Sigmoid colon (tissue), 6 donors: ENCODE measurements at regions not wholly inside any gene's neighbourhood (a gene's known extent, or its start where the extent isn't known, plus 50 kb on each side); places are given as distances from the start of the nearest gene placed in this dataset.

Experiments
- DNase-seq: peaks from one replicate; pipeline ENCODE4 v3.0.0-alpha.2; 2019
- H3K27ac ChIP-seq, 4 donors: fragments of 200-600 bp; sonication (generic); one replicate each; pipeline ENCODE4 v1.5.1; 2016 to 2019; ENCODE audit warnings: mild to moderate bottlenecking in 1 of 4
- H3K27me3 ChIP-seq, 3 donors: fragments of 200-600 bp; sonication (generic); one replicate each; pipeline ENCODE4 v1.5.1; 2019; ENCODE audit warnings: mild to moderate bottlenecking in 1 of 3
- H3K36me3 ChIP-seq, 4 donors: fragments of 200-600 bp; sonication (generic); one replicate each; pipeline ENCODE4 v1.5.1; 2016 to 2019
- H3K4me1 ChIP-seq, 4 donors: fragments of 200-600 bp; sonication (generic); one replicate each; pipeline ENCODE4 v1.5.1; 2017 to 2019
- H3K4me3 ChIP-seq, 4 donors: fragments of 200-600 bp; sonication (generic); one replicate each; pipeline ENCODE4 v1.5.1; 2017 to 2019; ENCODE audit warnings: mild to moderate bottlenecking in 2 of 4, moderate library complexity in 1 of 4
- H3K9me3 ChIP-seq, 4 donors: fragments of 200-600 bp in 3 of 4; sonication (generic) in 3 of 4; one replicate each; pipeline versions ENCODE4 v1.5.1 to v1.6.1; 2013 to 2019
- CTCF ChIP-seq, 4 experiments: fragments of 450-650 bp in 3 of 4; fragments of 200-600 bp in 1 of 4; IDR thresholded peaks; one replicate each; pipeline ENCODE4 v1.5.1; 2016 to 2019; ENCODE audit warnings: antibody characterized with exemption in 4 of 4, mild to moderate bottlenecking in 3 of 4, moderate library complexity in 2 of 4
- EP300 ChIP-seq, 4 donors: sonication (generic); formaldehyde crosslinking; IDR thresholded peaks; one replicate each; pipeline ENCODE4 v1.6.1; 2017; ENCODE audit warnings: antibody characterized with exemption in 4 of 4
- POLR2A ChIP-seq, 2 donors: fragments of 450-650 bp; IDR thresholded peaks; one replicate each; pipeline ENCODE4 v1.6.1; 2016; ENCODE audit warnings: antibody characterized with exemption in 2 of 2, mild to moderate bottlenecking in 2 of 2, moderate library complexity in 2 of 2
- POLR2AphosphoS5 ChIP-seq, 4 donors: sonication (generic); formaldehyde crosslinking; IDR thresholded peaks; one replicate each; pipeline ENCODE4 v1.6.1; 2017; ENCODE audit warnings: antibody characterized with exemption in 4 of 4
- WGBS, 2 donors: extraction: QIAGEN DNeasy Blood & Tissue Kit; methylation state at CpG; one replicate each; pipeline ENCODE4 v1.1.7; 2013; 5-methylcytosine and 5-hydroxymethylcytosine counted together
- intact Hi-C: fragments of 100-400 bp; cut with DNase I; formaldehyde crosslinking; loops from one replicate; pipeline ENCODE4 v1.15.1; 2023
- donor health status: healthy with polysubstance abuse.
- donor health status: healthy.

GRCh38 chr18:10225300-10225699, 229.1 kb upstream of the APCDD1 start:
- DNase-seq = no peak
- TF ChIP-seq POLR2A (IDR thresholded peaks at IDR 0.05) (no peak), EP300 (IDR thresholded peaks at IDR 0.05) (no peak), POLR2AphosphoS5 (IDR thresholded peaks at IDR 0.05) (no peak), CTCF (IDR thresholded peaks at IDR 0.05) (no peak)

GRCh38 chr18:10226971-10227370, 227.5 kb upstream of the APCDD1 start:
- intact Hi-C loops = no loop called here

More at GRCh38 chr18:10225300-10225699, 229.1 kb upstream of the APCDD1 start:
- WGBS, 2 donors = 92% methylated on average over 6 of the region's 6 CpGs
- Histone ChIP-seq H3K36me3 (no peaks in the 10 kb centered on the region), H3K9me3 (peaks cover 0 to 12% (median 3%) of the 10 kb centered on the region in 4 donors), H3K4me1 (no peaks in the 10 kb centered on the region), H3K27me3 (no peaks in the 10 kb centered on the region), H3K4me3 (no peak overlapping the region), H3K27ac (no peak overlapping the region)
- intact Hi-C loops = no loop called here

GRCh38 chr18:10228326-10228725, 226.1 kb upstream of the APCDD1 start:
- no peak overlapping the region for H3K27ac ChIP-seq
- peaks cover 0 to 12% (median 3%) of the 10 kb centered on the region in 4 donors for H3K9me3 ChIP-seq
- no peak overlapping the region for H3K4me3 ChIP-seq
- no peaks in the 10 kb centered on the region for H3K27me3 ChIP-seq
- TF ChIP-seq POLR2AphosphoS5 (IDR thresholded peaks at IDR 0.05) = no peak
- intact Hi-C loops = no loop called here
- no peaks in the 10 kb centered on the region for H3K4me1 ChIP-seq
- DNase-seq = no peak
- H3K36me3 ChIP-seq = no peaks in the 10 kb centered on the region

More at GRCh38 chr18:10226971-10227370, 227.5 kb upstream of the APCDD1 start:
- DNase-seq = no peak
- Histone ChIP-seq H3K4me3 (no peak overlapping the region), H3K36me3 (no peaks in the 10 kb centered on the region), H3K4me1 (no peaks in the 10 kb centered on the region), H3K27me3 (no peaks in the 10 kb centered on the region), H3K9me3 (peaks cover 0 to 12% (median 3%) of the 10 kb centered on the region in 4 donors), H3K27ac (no peak overlapping the region)
- 88 to 91% methylated on average over 2 of the region's 2 CpGs for WGBS, 2 donors
- TF ChIP-seq POLR2AphosphoS5 (IDR thresholded peaks at IDR 0.05) (no peak), POLR2A (IDR thresholded peaks at IDR 0.05) (no peak), EP300 (IDR thresholded peaks at IDR 0.05) (no peak), CTCF (IDR thresholded peaks at IDR 0.05) (no peak)

GRCh38 chr18:10229458-10229857, 225.0 kb upstream of the APCDD1 start:
- Histone ChIP-seq H3K9me3 (peaks cover 0 to 12% (median 3%) of the 10 kb centered on the region in 4 donors), H3K4me1 (peaks cover 0 to 5% (median 3%) of the 10 kb centered on the region in 4 donors), H3K4me3 (no peak overlapping the region), H3K27me3 (no peaks in the 10 kb centered on the region), H3K27ac (no peak overlapping the region), H3K36me3 (no peaks in the 10 kb centered on the region)
- TF ChIP-seq EP300 (IDR thresholded peaks at IDR 0.05) = no peak
- TF ChIP-seq CTCF (IDR thresholded peaks at IDR 0.05) = no peak
- DNase-seq = no peak
- intact Hi-C loops = no loop called here
- 76 to 77% methylated on average over 3 of the region's 3 CpGs for WGBS, 2 donors

GRCh38 chr18:10230072-10230471, 224.4 kb upstream of the APCDD1 start:
- no peak for DNase-seq
- Histone ChIP-seq H3K27ac (no peak overlapping the region), H3K4me3 (no peak overlapping the region), H3K4me1 (peaks cover 0 to 11% (median 10%) of the 10 kb centered on the region in 4 donors), H3K36me3 (no peaks in the 10 kb centered on the region), H3K9me3 (peaks cover 0 to 12% (median 3%) of the 10 kb centered on the region in 4 donors), H3K27me3 (no peaks in the 10 kb centered on the region)
- no peak for TF ChIP-seq EP300 (IDR thresholded peaks at IDR 0.05)
- TF ChIP-seq CTCF (IDR thresholded peaks at IDR 0.05) = no peak
- TF ChIP-seq POLR2A (IDR thresholded peaks at IDR 0.05) = no peak
- TF ChIP-seq POLR2AphosphoS5 (IDR thresholded peaks at IDR 0.05) = no peak
- 89 to 91% methylated on average over 3 of the region's 3 CpGs for WGBS, 2 donors
- intact Hi-C loops = loop anchor here (10.0 kb wide), 1 partner anchor 175 kb away; no protein-coding TSS in a partner anchor
